HAP-1 (cell line): ENCODE measurements at regions not wholly inside any gene's neighbourhood (a gene's known extent, or its start where the extent isn't known, plus 50 kb on each side); places are given as distances from the start of the nearest gene placed in this dataset.

Source experiments
- DNase-seq, 2 experiments: peaks; one replicate each; pipeline ENCODE4 v3.0.0-alpha.2; 2016 to 2020; ENCODE audit warnings: low spot score in 2 of 2
- H3K27me3 ChIP-seq: fragments of 250-450 bp; sonication (Bioruptor Pico); 2 replicates; pipeline ENCODE4 v1.5.1; 2020; ENCODE audit warnings: low read depth, mild to moderate bottlenecking, moderate library complexity
- H3K36me3 ChIP-seq: fragments of 250-450 bp; sonication (Bioruptor Pico); replicated peaks from 2 replicates; pipeline ENCODE4 v1.5.1; 2020; ENCODE audit warnings: mild to moderate bottlenecking
- H3K4me1 ChIP-seq: fragments of 250-450 bp; sonication (Bioruptor Pico); 2 replicates; pipeline ENCODE4 v1.5.1; 2020; ENCODE audit warnings: mild to moderate bottlenecking
- H3K4me3 ChIP-seq: fragments of 250-450 bp; sonication (Bioruptor Pico); 2 replicates; pipeline ENCODE4 v1.5.1; 2020; ENCODE audit warnings: mild to moderate bottlenecking, moderate library complexity
- H3K9me3 ChIP-seq: fragments of 250-450 bp; sonication (Bioruptor Pico); 2 replicates; pipeline ENCODE4 v1.5.1; 2020; ENCODE audit warnings: mild to moderate bottlenecking, moderate library complexity
- in situ Hi-C: fragments of 300-500 bp; cut with MboI; formaldehyde crosslinking; loops from 3 replicates; pipeline ENCODE4 v1.14.3; 2020; ENCODE audit warnings: low sequenced_read_pairs, inconsistent platforms, mixed read lengths

- no peaks in the 10 kb centered on the region for H3K4me1 ChIP-seq
- no peak overlapping the region for H3K4me3 ChIP-seq
- no peaks in the 10 kb centered on the region for H3K9me3 ChIP-seq
- H3K36me3 ChIP-seq, result no peaks in the 10 kb centered on the region
- in situ Hi-C loops, result no loop called here
- no peaks in the 10 kb centered on the region for H3K27me3 ChIP-seq
- no peak for DNase-seq
These were observed 137.8 kb upstream of the GAS1 start for GRCh38 chr9:87085073-87085472.

DNA sequence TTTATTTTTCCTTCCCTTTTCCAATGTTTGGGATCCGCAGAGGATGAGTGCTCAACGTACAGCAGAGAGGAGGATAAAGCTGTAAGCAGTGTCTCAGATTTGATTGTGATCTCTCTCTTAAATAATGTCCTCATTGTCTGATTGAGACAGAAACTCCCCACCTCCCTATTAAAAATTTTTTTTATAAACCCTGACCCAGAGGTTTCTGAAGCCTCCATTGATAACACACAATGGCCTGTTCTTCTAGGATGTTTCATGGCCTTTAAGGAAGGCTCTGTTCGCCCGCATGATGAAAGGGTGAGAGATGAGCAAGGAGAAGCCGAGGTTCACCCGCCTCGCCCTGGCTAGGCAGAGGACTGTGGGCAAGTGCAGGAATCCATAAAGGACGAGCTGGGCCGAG lies 138.2 kb upstream of the GAS1 start:
- in situ Hi-C loops, result no loop called here
- H3K27me3 ChIP-seq, result no peaks in the 10 kb centered on the region
- no peaks in the 10 kb centered on the region for H3K36me3 ChIP-seq
- H3K4me1 ChIP-seq, result no peaks in the 10 kb centered on the region
- H3K9me3 ChIP-seq, result no peaks in the 10 kb centered on the region
- DNase-seq, result no peak
- H3K4me3 ChIP-seq, result no peak overlapping the region

DNA sequence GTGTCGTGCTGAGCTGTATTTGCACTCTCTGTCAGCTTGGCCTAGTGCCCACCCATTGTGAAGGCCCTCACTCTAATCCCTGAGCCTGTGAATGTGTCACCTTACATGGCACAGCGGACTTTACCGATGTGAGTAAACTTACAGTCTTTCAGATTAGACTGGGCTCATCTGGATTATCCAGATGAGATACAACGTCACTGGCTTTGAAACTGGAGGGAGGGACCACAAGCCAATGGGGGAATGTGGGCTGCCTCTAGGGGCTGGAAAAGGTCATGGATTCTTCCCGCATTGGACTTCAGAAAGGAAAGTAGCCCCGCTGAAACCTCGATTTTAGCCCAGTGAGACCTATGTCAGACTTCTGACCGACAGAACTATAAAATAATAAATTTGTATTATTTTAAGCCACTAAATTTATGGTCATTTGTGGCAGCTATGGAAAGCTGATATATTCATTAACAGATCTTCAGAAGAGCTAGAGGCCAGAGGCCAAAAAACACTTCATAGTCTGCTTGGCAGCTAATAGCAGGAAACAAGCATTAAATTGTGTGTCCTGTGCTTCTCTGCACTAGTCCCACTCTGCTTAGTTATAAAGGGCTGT lies 139.0 kb upstream of the GAS1 start:
- Histone ChIP-seq H3K9me3 (no peaks in the 10 kb centered on the region), H3K36me3 (no peaks in the 10 kb centered on the region), H3K4me3 (no peak overlapping the region), H3K4me1 (no peaks in the 10 kb centered on the region), H3K27me3 (no peaks in the 10 kb centered on the region)
- DNase-seq, result no peak
- in situ Hi-C loops, result no loop called here

- no peak for DNase-seq
- in situ Hi-C loops, result no loop called here
These were observed 139.9 kb upstream of the GAS1 start for GRCh38 chr9:87087197-87087596.

GRCh38 chr9:87088192-87088591 lies 140.9 kb upstream of the GAS1 start:
- Histone ChIP-seq H3K4me3 (no peak overlapping the region), H3K27me3 (no peaks in the 10 kb centered on the region), H3K4me1 (no peaks in the 10 kb centered on the region), H3K36me3 (no peaks in the 10 kb centered on the region), H3K9me3 (no peaks in the 10 kb centered on the region)
- in situ Hi-C loops, result no loop called here
- DNase-seq, result no peak

More at GRCh38 chr9:87087197-87087596, 139.9 kb upstream of the GAS1 start:
- H3K27me3 ChIP-seq, result no peaks in the 10 kb centered on the region
- H3K36me3 ChIP-seq, result no peaks in the 10 kb centered on the region
- H3K4me3 ChIP-seq, result no peak overlapping the region
- no peaks in the 10 kb centered on the region for H3K9me3 ChIP-seq
- no peaks in the 10 kb centered on the region for H3K4me1 ChIP-seq

DNA sequence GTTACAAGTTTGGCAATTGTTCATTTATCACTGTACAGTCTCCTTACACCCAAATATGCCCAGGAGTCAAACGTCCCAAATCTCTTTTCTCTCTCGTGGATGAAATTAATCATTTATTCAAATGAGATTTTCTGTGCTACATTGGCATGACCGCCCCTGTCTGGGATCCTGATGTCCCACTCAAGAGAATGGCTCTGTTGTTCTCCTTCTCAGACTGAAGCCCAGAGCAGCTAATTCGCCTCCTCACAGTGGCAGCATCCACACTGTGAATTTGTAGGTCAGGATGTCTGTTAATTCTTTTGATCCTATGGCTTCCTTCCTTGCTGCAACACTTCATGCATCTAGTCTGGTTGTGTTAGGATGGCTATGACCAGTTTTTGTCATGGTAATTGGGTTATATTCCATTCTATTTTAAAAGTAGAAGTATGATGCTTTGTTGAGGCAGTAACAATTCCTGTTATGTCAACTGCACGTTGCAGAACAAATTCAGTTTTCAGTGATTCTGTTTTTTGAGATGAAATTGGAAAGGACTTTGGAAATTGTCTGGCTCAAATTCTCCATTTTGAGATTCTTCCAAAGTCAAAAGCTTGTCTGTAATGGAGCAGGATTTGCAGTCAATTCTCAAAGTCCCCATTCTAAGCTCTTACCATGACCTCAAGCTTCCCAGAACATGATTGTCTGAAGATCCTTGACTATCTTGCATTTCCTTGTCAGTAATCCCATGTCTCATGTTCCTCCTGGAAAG lies 141.5 kb upstream of the GAS1 start:
- no peaks in the 10 kb centered on the region for H3K9me3 ChIP-seq
- H3K4me1 ChIP-seq, result no peaks in the 10 kb centered on the region
- no peak for DNase-seq
- H3K4me3 ChIP-seq, result no peak overlapping the region
- no peaks in the 10 kb centered on the region for H3K36me3 ChIP-seq
- H3K27me3 ChIP-seq, result no peaks in the 10 kb centered on the region
- in situ Hi-C loops, result no loop called here

DNA sequence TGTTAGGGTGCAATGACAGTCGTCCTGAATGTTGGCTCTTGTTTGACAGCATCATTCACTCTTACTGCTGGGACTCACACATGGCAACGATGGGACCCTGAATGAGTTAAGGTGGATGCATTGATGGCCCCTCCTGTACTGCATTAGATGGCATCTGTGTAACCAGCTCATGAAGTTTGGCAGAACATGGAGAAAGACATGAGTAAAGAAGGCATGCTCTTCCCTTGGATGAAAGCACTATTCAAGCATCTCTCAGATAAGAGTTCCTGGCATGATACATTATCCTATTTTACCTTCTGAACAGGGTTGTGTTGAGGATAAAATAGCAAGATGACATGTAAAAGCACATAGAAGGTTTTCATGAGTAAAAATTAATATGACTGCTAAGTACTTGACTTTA lies 142.2 kb upstream of the GAS1 start:
- in situ Hi-C loops, result no loop called here

DNA sequence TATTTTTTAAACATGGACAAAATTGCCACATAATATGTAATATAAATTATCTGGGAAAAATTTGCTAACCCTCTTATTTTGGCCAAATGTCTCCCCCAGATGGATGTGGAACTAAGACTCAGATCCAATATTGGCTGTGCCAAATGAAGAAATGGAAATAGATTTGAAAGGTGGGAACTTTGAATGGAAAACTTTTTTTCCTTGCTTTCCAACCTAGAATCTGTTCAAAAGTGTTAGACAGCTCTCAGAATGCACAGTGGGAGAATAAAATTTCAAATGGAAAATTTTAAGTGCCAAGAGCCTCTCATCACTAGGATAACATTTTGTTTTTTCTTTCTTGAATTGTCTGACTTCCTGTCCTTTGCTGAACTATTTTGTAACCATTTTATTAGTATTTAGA lies 142.6 kb upstream of the GAS1 start:
- Histone ChIP-seq H3K27me3 (no peaks in the 10 kb centered on the region), H3K4me3 (no peak overlapping the region), H3K9me3 (no peaks in the 10 kb centered on the region), H3K36me3 (no peaks in the 10 kb centered on the region), H3K4me1 (no peaks in the 10 kb centered on the region)
- DNase-seq, result no peak
- in situ Hi-C loops, result no loop called here

More for the DNA sequence above, 142.2 kb upstream of the GAS1 start:
- no peaks in the 10 kb centered on the region for H3K9me3 ChIP-seq
- no peaks in the 10 kb centered on the region for H3K27me3 ChIP-seq
- H3K4me3 ChIP-seq, result no peak overlapping the region
- H3K36me3 ChIP-seq, result no peaks in the 10 kb centered on the region
- no peak for DNase-seq
- no peaks in the 10 kb centered on the region for H3K4me1 ChIP-seq

DNA sequence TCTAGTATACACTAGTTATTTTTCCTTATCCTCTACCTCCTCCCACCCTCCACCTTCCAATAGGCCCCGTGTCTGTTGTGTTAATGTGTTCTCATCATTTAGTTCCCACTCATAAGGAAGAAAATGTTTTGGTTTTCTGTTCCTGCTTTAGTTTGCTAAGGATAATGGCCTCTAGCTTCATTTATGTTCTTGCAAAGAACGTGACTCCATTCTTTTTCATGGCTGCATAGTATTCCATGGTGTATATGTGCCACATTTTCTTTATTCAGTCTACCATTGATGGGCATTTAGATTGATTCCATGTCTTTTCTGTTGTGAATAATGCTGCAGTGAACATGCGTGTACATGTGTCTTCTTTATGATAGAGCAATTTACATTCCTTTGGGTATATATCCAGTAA lies 146.5 kb upstream of the GAS1 start:
- DNase-seq, result no peak
- H3K27me3 ChIP-seq, result no peaks in the 10 kb centered on the region
- H3K36me3 ChIP-seq, result no peaks in the 10 kb centered on the region
- in situ Hi-C loops, result no loop called here
- no peaks in the 10 kb centered on the region for H3K9me3 ChIP-seq
- H3K4me3 ChIP-seq, result no peak overlapping the region
- H3K4me1 ChIP-seq, result no peaks in the 10 kb centered on the region

DNA sequence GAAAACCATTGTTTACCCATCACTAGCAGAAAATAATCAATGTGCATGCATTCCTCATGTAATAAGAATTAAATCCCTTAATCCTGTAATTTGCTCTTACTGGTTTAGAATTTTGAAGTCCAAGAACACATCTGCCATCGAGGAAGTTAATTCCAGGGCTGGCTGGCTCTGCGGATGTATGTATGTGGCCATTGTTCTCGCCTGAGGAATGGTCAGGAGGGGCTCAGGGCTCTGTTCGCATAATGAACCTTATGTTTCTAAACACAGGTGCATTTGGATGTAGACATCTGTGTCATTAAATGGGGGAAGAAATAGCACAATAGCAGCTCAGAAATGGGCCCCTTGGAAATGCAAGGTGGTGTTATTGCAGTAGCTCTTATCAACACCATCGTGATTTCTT lies 148.6 kb upstream of the GAS1 start:
- no peak overlapping the region for H3K4me3 ChIP-seq
- H3K4me1 ChIP-seq, result no peaks in the 10 kb centered on the region
- no peaks in the 10 kb centered on the region for H3K36me3 ChIP-seq
- no peak for DNase-seq
- no peaks in the 10 kb centered on the region for H3K27me3 ChIP-seq
- in situ Hi-C loops, result no loop called here
- no peaks in the 10 kb centered on the region for H3K9me3 ChIP-seq

GRCh38 chr9:87096506-87096905 lies 149.2 kb upstream of the GAS1 start:
- no peaks in the 10 kb centered on the region for H3K36me3 ChIP-seq
- no peaks in the 10 kb centered on the region for H3K4me1 ChIP-seq
- H3K4me3 ChIP-seq, result no peak overlapping the region
- no peaks in the 10 kb centered on the region for H3K27me3 ChIP-seq
- no peaks in the 10 kb centered on the region for H3K9me3 ChIP-seq
- no peak for DNase-seq
- in situ Hi-C loops, result no loop called here

DNA sequence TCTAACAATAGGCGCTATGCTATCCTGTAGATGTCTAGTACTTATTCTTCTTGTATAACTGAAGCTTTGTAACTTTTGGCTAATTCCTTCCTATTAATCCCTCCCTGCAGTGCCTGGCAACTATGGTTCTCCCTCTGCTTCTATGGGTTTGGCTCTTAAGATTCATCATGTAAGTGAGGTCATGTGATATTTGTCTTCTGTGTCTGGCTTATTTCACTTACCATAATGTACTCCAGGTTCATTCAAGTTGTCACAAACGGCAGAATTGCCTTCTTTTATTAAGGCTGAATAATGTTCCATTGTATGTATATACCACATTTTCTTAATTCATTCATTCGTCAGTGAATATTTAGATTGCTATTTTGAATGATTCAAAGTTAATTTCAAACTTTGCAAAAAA lies 149.9 kb upstream of the GAS1 start:
- no peaks in the 10 kb centered on the region for H3K4me1 ChIP-seq
- in situ Hi-C loops, result no loop called here
- H3K4me3 ChIP-seq, result no peak overlapping the region
- H3K36me3 ChIP-seq, result no peaks in the 10 kb centered on the region
- no peak for DNase-seq
- no peaks in the 10 kb centered on the region for H3K27me3 ChIP-seq
- H3K9me3 ChIP-seq, result no peaks in the 10 kb centered on the region

DNA sequence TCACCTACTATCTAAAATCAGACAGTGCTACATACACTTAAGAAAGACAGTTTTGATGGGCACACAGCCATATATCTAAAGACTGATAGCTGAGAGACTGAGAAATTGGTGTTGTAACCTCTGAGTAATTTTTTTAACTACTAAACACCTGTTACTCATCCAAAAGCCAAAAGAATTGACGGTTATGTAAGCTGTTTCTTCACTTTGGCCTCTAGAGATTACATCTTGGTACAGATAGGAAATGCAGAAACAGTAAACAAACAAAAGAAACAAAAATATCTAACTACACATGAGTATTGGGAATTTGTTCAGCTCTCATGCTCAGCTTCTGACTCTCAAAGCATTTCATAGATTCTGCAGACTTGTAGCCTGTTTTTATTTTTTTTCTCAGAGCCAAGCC lies 152.1 kb upstream of the GAS1 start:
- Histone ChIP-seq H3K4me3 (no peak overlapping the region), H3K27me3 (no peaks in the 10 kb centered on the region), H3K36me3 (no peaks in the 10 kb centered on the region), H3K4me1 (no peaks in the 10 kb centered on the region), H3K9me3 (no peaks in the 10 kb centered on the region)
- no peak for DNase-seq
- in situ Hi-C loops, result no loop called here

- Histone ChIP-seq H3K36me3 (no peaks in the 10 kb centered on the region), H3K27me3 (no peaks in the 10 kb centered on the region), H3K4me3 (no peak overlapping the region), H3K9me3 (no peaks in the 10 kb centered on the region), H3K4me1 (no peaks in the 10 kb centered on the region)
- no peak for DNase-seq
- in situ Hi-C loops, result no loop called here
These were observed 152.7 kb upstream of the GAS1 start for GRCh38 chr9:87100001-87100400.

GRCh38 chr9:87102126-87102525 lies 154.8 kb upstream of the GAS1 start:
- Histone ChIP-seq H3K36me3 (no peaks in the 10 kb centered on the region), H3K4me1 (no peaks in the 10 kb centered on the region), H3K27me3 (no peaks in the 10 kb centered on the region), H3K9me3 (no peaks in the 10 kb centered on the region), H3K4me3 (no peak overlapping the region)
- in situ Hi-C loops, result no loop called here
- DNase-seq, result no peak
